Activated T-cell treated with anti-CD3 and anti-CD28 coated beads, Interleukin-2, amount 50 U/mL, for 1 hour (primary cell): ENCODE measurements at regions not wholly inside any gene's neighbourhood (a gene's known extent, or its start where the extent isn't known, plus 50 kb on each side); places are given as distances from the start of the nearest gene placed in this dataset.

Source experiments
- DNase-seq: peaks from one replicate; pipeline ENCODE4 v3.0.0-alpha.2; 2020

DNA sequence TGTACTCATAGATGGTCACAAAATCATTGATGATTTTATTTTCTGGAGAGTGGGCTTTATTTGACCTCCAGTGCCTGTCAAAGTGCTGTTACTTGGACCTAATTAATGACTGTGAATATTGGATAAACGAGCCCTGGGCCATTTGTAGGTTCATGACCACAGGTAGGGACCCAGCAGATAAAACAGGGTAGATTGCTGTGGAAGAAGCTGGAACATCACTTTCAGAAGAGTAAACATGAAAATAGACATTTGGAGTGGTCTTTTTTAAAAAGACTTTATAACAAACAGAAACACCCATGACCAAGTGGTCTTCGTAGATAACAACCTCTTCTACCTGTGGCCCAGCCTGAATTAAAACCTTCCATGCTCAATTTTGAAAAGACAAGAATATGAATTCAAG lies 472.8 kb upstream of the MKI67 start:
- no peak for DNase-seq

DNA sequence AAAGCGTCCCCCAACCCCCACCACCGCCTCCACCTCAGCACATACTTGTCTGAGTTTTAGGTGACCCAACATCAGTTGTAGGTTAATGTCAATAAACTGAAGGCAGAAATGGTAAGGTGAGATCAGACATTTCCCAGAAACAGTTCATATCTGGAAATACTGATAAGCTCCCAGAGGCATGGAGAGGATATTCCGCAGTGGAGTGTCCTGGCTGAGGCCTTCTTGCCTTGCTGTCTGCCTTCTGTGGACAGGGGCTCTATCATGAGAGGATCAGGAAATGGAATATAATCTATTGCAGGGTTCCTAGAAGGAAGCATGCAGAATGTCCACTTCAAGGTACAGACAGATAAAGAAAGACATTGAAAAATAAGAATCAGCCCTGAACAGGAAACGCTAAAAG lies 473.3 kb upstream of the MKI67 start:
- DNase-seq: no peak

DNA sequence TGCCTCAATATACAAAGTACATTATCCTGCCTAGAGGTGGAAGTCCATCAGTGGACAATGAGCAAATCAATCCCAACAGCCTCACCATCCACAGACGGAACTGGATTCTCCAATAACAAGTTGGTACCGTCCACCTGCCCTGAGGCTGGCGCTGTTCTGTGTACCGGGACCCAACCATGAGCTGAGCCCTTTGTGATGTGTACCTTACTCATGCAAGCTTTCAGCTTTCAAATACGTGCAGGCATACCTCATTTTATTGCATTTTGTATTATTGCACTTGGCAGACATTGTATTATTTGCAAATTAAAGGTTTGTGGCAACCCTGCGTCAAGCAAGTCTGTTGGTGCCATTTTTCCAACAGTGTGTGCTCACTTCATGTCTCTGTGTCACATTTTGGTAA lies 476.0 kb upstream of the MKI67 start:
- DNase-seq: no peak

DNA sequence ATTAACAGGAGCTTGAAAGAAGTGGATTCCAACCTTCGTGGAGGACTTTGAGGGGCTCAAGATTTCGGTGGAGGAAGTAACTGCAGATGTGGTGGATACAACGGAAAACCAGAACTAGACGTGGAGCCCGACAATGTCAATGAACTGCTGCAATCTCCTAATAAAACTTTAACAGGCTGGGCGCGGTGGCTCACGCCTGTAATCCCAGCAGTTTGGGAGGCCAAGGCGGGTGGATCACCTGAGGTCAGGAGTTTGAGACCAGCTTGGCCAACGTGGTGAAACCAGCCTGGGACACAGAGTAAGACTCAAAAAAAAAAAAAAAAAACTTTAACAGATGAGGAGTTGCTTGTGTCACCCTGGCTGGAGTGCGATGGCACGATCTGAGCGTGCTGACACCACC lies 477.8 kb upstream of the MKI67 start:
- no peak for DNase-seq

DNA sequence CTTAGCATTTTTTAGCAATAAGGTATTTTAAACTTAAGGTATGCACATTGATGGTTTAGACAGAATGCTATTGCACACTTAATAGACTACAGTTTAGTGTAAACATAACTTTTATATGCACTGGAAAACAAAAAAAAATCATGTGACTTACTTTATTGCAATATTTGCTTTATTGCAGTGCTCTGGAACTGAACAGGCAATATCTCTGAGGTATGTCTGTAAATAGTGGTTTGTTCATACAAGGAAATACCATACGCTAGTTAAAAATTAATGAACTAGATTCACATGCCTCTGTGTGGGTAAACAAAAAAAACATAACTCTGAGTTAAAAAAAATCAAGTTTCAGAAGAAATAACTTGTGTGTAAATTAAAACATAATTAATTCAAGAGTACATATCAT lies 479.0 kb upstream of the MKI67 start:
- no peak for DNase-seq

DNA sequence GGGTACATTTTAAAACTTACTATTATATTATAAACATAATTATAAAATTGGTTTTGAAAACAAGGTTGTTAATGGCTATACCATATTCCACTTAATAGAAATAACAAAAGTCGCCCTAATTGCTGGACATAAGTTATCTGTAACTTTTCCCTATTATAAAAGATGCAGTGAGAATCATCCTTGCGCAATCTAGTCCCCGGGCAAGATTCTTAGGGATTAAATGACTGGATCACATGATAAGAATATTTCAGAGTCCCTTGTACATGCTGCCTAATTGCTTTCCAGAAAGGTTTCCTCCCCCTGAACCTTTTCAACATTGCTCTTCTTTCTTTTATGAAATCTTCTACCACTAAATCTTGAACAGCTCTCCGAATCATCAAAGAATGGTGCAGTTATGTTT lies 479.8 kb upstream of the MKI67 start:
- DNase-seq: no peak

DNA sequence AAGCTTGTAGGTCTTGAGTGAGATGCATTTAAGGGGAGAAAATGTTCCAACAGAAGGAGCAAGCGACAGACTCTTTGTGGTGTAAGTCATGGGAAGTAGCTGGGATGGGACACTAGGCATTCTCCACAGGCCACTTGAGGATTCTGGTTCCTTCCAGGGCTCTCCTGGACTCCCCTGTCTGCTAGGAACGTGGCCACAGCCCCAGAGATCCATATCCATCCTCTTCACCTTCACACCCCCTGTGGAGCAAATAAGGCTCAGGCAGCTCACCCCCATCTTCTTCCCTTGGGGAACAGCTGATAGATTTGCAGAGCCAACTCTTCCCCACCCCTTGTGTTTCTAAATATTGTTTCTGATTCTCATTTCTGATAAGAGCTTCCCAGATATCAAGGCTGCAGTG lies 482.6 kb upstream of the MKI67 start:
- DNase-seq: no peak

DNA sequence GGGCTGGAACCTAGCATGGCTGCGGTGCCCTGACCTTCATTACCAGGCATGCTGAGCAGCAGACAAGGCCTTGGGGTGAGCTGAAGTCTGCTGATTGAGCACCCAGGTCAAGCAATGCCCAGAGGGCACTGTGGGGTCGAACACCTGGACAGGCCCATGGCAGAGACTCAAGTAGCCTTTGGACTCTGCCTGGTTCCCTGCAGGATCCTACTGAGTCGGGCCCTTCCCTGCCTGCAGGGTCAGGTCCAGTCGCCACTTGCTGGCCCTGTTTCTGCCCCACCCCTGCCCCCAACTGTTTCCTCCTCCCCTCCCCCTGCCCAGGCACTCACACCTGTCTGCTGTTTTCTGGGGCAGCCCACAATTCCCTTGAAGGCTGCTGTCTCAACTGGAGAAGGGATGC lies 483.2 kb upstream of the MKI67 start:
- no peak for DNase-seq

DNA sequence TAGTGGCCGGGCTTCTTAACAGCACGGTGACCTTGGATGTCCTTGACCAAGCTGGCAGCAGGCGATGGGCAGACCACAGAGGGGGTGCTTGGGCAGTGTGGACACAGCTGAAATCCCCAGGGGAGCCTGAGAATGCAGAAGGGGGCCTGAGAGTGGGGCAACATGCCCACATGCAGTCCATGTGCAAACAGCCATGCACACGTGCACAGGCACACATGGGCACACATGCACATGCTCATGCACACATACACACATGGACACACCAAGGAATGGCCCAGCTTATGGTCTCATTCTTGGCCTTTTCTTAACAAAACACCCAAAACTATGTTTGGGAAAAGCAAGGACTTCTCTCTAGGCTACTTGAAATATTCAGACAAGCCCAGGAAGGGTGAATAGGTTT lies 483.9 kb upstream of the MKI67 start:
- DNase-seq: no peak

DNA sequence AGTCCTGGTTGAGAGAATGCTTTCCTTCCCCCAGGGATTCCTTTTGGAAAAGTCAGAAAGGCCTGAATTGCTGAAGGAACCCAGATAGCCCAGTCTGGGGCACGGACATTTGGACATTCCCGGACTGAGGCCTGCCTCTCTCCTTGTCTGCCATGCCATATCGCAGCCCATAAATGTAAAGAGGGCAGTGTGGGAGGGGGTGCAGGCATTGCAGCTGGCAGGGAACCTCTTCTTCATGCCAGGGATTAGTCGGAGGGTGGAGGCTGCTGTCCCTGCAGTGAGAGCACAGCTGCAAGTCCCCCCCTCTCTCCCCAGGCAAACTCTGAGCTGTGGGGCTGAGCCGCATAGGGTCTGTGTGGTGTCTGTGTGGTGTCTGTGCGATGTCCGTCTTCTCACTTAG lies 486.0 kb upstream of the MKI67 start:
- no peak for DNase-seq

DNA sequence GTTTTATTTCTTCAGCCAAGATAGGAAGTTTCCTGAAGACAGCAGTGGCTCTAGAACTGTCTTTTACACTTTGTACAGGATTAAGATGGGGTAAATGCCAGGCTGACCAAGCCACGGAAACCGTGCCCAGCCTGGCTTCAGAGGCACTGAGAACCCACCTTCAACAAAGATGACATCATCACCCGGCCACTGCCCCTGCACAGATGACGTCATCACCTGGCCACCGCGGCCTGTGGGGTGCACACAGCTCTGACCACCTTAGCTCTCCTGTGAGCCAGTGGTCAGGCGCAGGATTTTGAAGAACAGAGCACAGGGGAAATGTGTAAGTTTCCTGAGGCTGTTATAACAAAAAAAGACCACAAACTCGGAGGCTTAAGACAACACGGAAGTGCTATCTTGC lies 486.4 kb upstream of the MKI67 start:
- DNase-seq: no peak

DNA sequence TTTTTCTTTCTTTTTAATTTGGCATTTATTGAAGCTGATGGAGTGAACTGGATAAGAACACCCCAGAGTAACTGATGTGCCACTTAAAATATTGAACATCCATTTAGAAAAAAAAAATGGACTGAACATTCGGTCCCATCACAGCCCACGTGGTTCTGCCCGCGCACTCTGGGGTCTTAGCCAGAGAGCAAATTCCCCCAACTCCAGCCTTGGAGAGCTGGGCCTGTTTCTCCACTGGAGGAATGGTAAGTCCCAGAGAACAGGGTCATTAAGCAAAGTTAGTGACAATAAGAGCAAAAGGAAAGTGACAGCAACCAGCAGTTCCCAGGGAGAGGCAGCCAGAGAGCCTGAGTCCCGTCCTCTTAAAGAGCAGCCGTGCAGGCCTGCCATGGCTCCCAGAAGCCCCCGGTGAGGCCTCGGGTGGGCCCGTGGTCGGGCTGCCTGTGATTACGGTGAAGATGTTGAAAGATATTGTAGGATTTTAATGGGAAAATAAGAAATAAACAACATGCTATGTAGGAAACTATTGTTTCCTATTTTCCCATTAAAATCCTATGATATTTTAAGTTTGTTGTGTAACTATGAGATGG lies 487.9 kb upstream of the MKI67 start:
- no peak for DNase-seq

DNA sequence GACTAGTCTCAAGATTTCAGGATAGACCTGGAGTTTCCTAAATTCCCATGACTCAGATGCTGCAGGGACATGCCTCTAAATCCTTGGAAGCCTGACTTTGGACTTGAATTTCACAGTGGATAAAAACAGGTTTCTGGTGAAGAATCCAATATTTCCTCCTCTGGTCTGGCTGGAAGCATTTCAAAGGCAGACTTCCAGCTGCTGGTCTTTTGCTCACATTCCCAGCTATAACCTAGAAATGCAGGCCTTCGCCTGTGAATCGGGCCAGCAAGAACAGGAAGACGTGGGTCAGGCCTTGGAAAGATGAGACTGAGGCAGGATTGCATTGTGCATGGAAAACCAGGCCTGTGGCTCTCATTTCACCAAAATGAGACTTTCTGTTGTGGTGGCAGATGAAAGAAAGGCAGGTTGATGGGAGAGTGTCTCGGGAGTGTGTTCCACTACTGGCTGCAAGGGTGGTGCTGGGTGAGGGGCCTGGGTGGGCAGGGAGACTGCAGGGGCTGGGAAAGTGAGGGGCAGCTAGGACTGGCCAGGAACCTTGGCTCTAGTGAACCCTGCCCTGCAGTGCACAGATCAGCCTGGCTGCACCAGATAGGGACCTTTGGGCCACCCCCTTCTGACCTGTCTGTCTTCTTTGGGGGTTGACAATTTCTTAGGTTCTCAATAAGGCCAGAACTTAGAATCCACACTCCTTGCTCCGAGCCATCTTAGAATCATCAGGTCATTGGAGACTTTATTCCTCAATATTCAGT lies 488.8 kb upstream of the MKI67 start:
- DNase-seq: no peak

DNA sequence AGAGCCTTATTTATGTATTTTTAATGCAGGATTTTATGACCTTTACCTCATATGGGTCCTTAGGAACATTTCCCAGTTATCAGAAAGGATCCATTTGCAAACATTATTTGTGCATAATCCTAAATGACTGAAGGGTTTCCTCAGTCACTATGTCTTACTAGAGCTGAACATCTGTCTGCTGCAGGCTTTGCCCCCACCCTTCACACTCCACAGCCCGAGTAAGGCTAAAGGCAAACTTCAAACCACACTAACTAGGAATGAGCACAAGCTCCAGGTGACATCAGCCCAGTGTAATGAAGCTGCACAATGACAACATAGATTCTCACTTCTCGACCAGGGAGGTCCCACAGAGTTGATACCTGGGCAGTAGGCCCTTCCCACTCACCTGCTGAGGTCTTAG lies 491.3 kb upstream of the MKI67 start:
- no peak for DNase-seq

DNA sequence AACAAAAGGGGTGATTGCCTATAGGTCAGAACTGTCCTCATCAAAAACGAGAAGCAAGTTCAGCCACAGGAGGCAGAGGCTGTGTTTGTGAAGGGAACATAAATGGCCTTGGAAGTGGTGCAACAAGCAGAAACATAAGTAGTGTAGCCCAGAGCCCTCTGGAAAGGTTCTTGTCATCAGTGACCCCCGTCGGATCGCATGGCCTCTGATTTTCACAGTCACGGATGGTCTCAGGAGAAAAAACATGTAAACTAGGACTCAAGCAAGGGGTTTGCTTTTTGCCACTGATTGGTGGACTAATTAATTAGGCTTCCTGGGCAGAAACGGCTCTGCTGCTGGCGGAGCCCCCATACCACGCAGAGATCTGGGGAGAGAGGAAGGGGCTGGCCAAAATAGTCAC lies 496.5 kb upstream of the MKI67 start:
- no peak for DNase-seq

DNA sequence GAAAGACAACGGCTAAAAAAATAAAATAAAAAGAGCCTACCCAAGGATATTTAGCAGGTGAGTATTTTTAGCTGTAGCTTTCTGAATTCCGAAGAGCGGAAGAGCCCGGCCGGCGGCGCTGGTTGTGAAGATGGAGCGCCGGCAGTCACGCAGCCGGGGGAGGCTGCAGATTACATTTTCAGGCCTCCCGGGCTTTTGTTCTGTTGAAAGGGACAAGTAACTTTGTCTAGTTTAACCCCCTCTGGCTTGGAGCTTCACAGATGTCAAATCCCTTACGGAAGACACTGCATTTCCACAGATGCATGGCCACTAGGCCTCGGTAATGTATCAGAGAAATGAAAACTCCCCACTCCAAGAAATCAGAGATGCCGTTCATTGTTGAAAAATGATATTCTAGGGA lies 497.6 kb upstream of the MKI67 start:
- no peak for DNase-seq

DNA sequence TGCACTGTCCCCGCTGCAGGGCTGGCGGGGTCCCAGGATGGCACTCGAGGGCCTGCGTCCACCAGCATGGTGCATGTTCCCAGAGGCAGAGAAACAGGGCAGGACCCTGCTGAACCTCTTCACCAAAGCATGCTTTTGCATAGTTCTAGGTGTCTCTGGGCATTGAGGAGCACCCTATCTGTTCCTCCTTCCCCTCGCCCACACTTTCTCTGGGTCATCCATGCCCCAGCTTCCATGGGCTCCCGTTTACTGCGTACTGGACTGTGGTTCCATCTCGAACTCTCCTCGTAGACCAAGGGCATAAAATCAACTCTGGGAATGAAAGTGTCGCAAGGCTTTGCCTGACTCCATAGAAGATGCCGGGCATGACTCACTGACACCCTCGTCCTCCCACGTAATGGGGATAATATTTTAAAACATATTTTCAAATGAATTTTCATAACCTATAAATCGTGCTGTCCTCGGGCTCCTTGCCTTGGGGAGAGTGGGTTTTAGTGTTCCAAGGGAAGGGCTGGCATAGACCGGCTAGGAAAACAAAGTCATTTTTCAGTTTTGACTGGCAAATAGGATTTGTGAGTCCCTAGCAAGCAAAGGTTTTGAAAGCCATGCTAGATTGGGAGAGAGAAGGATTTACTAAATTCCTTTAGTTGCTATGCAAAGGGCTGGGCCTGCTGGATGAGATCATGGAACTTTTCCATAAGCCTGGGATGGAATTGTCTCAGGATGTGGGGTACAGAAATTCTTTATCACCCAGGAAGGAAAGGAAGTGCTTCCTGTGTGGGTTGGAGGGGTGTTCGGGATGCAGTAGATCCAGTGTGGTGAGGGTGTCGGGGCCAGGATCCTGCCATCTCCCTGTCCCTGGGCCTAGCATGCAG lies 498.7 kb upstream of the MKI67 start:
- no peak for DNase-seq

DNA sequence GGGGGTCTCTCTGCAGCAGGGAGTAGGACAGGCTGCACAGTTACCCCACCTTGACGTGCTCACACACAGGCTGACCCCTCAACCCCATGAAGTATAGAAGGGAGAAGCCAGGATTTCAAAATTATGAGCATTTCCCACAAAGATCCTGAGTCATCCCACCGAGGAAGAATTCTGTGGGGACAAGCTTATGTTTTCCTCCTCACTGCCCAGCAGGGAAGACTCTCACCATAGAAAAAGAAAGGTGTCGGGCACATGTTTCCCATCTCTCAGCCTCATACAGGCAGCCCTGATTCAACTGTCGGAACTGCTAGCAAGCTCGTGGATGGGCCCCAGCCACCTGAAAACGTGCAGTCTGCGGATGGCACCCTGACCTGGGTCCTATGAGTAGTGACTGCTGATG lies 499.7 kb upstream of the MKI67 start:
- DNase-seq: no peak

DNA sequence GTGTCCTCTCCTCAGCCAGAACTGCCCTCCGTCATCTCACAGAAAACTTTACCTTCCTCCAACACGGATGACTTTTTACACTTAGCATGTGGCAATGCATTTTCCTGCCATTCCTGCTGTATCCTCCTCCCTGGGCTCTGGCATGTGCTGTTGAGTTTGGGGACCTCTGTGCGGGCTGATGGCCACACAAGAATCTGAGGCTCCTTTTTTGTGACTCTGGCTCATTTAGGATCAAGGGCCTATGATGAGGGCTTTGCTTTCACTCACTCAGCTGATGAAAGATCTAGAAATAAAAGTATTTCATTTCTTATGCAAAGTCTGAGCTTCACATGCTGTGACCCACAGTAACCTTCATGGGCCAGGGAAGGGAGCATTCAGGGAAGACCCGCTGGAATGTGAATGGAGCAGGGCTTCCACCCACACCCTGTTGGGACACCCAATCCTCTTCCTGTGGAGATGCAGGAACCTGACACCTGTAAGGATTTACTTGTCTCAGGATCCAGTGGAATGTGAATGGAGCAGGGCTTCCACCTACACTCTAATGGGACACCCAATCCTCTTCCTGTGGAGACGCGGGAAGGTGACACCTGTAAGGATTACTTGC lies 500.3 kb upstream of the MKI67 start:
- DNase-seq: no peak

DNA sequence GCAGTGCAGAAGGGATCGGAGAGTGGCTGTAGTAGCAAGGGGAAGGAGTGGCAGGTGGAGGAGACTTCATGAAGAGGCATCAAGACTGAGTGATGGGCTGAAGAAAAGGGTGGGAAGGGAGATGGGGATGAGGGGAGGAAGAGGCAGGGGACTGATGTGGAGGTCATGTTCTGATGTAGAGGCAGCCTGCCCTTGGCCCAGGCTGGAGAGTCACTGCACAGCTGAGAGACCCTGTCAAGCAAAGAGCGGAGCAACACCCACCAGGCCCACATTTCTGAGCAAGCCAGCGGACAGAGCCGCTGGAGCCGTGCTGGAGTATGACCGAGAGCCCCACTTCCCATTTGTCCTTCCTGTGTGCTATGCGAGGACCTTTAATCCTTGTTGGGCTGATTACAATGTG lies 501.6 kb upstream of the MKI67 start:
- no peak for DNase-seq

DNA sequence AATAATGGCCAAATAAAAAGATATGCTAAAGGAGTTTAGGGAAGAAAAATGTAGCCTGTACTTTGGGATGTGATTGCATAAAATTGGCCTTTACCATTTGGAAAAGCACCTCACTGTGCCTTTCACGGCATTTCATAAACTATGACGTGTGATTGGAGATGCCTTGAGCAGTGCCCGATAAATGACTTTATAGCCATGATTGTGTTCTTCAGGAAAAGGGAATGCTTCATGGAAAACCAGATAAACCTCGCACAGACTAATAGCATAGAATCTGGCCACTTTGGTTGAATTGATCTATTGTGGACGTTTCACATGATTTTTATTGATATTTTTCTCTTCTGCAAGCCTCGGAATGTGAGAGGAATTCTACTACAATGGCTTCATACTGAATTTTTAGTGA lies 502.0 kb upstream of the MKI67 start:
- no peak for DNase-seq

DNA sequence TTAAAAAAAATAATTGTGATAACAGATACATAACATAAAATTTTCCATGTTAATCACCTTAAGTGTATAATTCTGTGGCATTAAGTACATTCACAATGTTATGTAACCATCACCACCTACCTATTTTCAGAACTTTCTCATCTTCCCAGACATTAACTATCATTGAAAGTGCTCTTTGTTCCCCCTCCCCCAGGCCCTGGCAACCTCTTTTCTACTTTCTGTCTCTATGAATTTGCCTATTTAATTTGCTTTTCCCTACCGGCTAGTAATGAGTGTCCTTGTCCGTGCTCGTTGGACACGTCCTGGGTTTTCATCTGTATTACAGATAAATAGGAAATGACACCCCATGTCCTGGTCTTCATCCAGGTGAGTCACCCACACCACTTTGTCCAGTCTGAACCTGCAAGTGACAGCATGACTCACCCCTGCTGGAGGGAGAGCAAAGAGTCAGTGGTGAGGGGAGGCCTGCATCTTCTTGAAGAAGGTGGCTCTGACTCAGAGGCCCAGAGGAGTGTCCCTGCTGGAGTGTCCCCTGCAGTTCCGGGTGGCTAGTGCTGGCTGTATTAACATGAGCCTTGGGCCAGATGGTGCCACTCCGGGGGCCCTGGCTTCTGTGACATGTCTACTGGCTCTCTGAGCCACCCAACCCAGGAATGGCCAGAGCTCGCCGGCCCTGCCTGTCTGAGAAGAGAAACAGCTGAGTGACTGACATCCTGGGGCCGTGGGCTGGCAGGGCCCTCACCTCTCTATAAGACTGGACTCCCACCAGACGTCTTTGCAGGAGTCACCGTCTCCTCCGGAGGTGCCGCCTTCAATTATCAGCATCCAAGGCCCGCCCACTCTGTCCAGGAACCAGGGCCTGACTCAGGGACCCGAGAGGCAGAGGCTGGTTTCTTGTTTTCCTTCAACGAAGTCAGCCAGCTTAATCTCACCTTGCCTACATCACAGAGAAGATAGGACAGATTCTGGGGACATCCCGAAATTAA lies 503.2 kb upstream of the MKI67 start:
- DNase-seq: no peak
